ENCODE measurements at regions not wholly inside any gene's neighbourhood (a gene's known extent, or its start where the extent isn't known, plus 50 kb on each side); places are given as distances from the start of the nearest gene placed in this dataset.

DNA sequence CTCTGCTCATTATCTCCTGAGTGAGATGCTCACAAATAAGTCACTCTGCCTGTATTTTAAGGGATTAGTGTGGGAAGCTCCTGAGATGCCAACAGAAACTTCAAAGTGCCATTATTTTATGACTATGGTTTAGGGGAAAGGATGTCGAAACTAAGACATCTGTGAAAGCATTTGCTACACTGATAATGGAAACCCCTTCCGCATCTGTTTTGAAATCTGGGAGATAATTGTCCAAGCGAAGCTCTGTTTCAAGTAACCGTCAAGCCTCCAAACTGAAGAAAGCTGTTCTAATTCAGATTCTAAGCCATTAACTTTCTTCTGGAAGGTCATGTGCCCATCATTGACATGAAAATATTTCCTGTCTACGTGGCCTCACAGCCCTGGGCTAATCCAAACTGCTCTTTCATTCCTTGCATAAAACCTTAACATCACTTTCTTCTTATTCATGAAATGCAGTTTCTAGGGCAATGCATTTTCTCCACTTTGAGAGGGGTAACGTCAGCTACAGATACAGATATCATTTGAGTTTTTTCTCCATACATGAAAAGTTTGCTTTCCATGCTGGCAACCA lies 932.0 kb downstream of the C6orf118 start:
- no peaks in the 10 kb centered on the region for H3K27me3 Mint-ChIP-seq
- peaks cover 0 to 2% (median 0%) of the 10 kb centered on the region in 7 donors for H3K4me1 Mint-ChIP-seq
- H3K27ac Mint-ChIP-seq, result no peak overlapping the region
- DNase-seq (no peak), ATAC-seq (no peak)
- H3K9me3 Mint-ChIP-seq, result peaks cover 0 to 19% (median 6%) of the 10 kb centered on the region in 11 donors
- peaks cover 0 to 5% (median 0%) of the 10 kb centered on the region in 5 donors for H3K36me3 Mint-ChIP-seq
- H3K36me3 ChIP-seq (ENCODE audit: control insufficient read depth in 2 of 3, insufficient read depth in 3 of 3, low read length in 3 of 3), result no peaks in the 10 kb centered on the region
- no peak overlapping the region for H3K27ac ChIP-seq (ENCODE audit: low read depth, low read length)
- H3K4me3 Mint-ChIP-seq, result no peak overlapping the region
- POLR2A ChIA-PET, result no interaction called here
- H3K4me1 ChIP-seq (ENCODE audit: control insufficient read depth in 2 of 2, insufficient read depth in 2 of 2, low read length in 2 of 2), result no peaks in the 10 kb centered on the region
- no peaks in the 10 kb centered on the region for H3K9me3 ChIP-seq (ENCODE audit: control insufficient read depth in 2 of 3, low read length in 3 of 3)
- CTCF ChIA-PET, result no interaction called here
- H3K27me3 ChIP-seq (ENCODE audit: control insufficient read depth in 2 of 2, insufficient read depth in 2 of 2, low read length in 2 of 2), result no peaks in the 10 kb centered on the region
- intact Hi-C loops (cut with micrococcal nuclease), result no loop called here
- no peak overlapping the region for H3K4me3 ChIP-seq (ENCODE audit: low read length)

DNA sequence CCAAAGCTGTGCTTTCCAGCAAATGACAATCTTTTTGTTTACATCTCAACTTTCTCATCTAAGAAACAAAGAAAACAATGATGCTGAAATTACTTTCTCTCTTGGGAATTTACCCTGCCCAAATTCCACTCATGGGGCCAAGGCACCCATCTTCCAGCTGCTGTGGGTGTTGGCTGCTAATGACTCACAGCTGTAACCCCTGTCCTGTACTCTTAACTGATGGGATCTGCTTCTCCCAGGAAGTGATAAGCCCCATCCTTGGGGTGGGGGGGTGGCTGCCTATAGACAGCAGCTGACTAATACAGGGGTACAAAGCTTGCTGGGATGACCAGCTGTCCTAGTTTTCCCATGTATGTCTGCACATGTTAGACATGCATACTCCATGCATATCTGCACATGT lies 938.6 kb downstream of the C6orf118 start:
- H3K27ac ChIP-seq (ENCODE audit: low read depth, low read length), result no peak overlapping the region
- ATAC-seq, result no peak
- Mint-ChIP-seq H3K27me3 (no peaks in the 10 kb centered on the region), H3K4me3 (no peak overlapping the region), H3K9me3 (peaks cover 0 to 6% (median 4%) of the 10 kb centered on the region in 11 donors), H3K36me3 (no peaks in the 10 kb centered on the region), H3K27ac (no peak overlapping the region), H3K4me1 (no peaks in the 10 kb centered on the region)
- POLR2A ChIA-PET, result no interaction called here
- no peaks in the 10 kb centered on the region for H3K9me3 ChIP-seq (ENCODE audit: control insufficient read depth in 2 of 3, low read length in 3 of 3)
- no peaks in the 10 kb centered on the region for H3K27me3 ChIP-seq (ENCODE audit: control insufficient read depth in 2 of 2, insufficient read depth in 2 of 2, low read length in 2 of 2)
- no peak for DNase-seq
- CTCF ChIA-PET, result no interaction called here
- no peaks in the 10 kb centered on the region for H3K4me1 ChIP-seq (ENCODE audit: control insufficient read depth in 2 of 2, insufficient read depth in 2 of 2, low read length in 2 of 2)
- intact Hi-C loops (cut with micrococcal nuclease), result no loop called here
- no peak overlapping the region for H3K4me3 ChIP-seq (ENCODE audit: low read length)
- no peaks in the 10 kb centered on the region for H3K36me3 ChIP-seq (ENCODE audit: control insufficient read depth in 2 of 3, insufficient read depth in 3 of 3, low read length in 3 of 3)

DNA sequence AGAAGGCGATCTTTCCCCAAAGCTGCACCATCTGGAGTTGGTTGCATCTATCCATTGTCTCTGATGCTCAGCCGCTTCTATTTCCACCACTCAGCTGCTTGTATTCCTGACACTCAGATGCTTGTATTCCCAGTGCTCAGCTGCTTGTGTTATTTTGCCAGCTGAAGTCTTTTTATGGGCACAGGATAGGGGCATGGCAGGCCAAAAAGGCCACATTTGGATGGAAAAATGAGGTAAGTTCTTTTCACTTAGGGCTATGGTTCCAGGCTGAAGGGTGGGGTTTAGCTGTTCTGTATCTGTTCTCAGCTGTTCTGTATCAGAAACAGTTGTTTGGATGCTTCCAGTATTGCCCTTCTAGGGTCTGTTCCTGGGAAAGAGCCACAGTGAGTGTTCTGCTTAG lies 944.9 kb downstream of the QKI start:
- ChIA-PET CTCF (no interaction called here), POLR2A (no interaction called here)
- H3K36me3 Mint-ChIP-seq, result no peaks in the 10 kb centered on the region
- no peaks in the 10 kb centered on the region for H3K9me3 ChIP-seq (ENCODE audit: control insufficient read depth in 2 of 3, low read length in 3 of 3)
- no peaks in the 10 kb centered on the region for H3K27me3 ChIP-seq (ENCODE audit: control insufficient read depth in 2 of 2, insufficient read depth in 2 of 2, low read length in 2 of 2)
- no peak overlapping the region for H3K27ac Mint-ChIP-seq
- no peaks in the 10 kb centered on the region for H3K4me1 Mint-ChIP-seq
- H3K27me3 Mint-ChIP-seq, result peaks cover 0 to 5% (median 0%) of the 10 kb centered on the region in 5 donors
- DNase-seq (no peak), ATAC-seq (no peak)
- no peak overlapping the region for H3K4me3 ChIP-seq (ENCODE audit: low read length)
- intact Hi-C loops (cut with micrococcal nuclease), result no loop called here
- no peak overlapping the region for H3K27ac ChIP-seq (ENCODE audit: low read depth, low read length)
- no peaks in the 10 kb centered on the region for H3K36me3 ChIP-seq (ENCODE audit: control insufficient read depth in 2 of 3, insufficient read depth in 3 of 3, low read length in 3 of 3)
- peaks cover 10 to 62% (median 20%) of the 10 kb centered on the region in 11 donors for H3K9me3 Mint-ChIP-seq
- H3K4me1 ChIP-seq (ENCODE audit: control insufficient read depth in 2 of 2, insufficient read depth in 2 of 2, low read length in 2 of 2), result no peaks in the 10 kb centered on the region
- no peak overlapping the region for H3K4me3 Mint-ChIP-seq

DNA sequence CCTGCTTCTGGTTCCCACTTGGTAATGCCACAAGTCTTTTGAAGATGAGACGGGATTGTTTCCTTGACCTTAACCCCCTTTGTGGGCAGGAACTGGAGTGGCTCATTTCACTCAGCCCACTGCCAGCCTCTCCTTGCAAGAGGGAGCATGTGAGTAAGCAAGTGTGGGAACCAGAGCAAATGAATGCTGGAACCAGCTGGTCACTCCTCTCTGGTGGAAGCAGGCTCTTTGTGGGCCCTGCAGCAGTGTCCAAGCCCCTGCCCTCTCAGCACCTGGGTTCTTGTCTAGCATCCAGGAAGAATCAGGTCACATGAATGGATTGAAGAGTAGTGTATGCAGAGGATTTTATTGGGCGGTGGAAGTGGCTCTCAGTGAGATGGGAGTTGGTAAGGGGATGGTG lies 944.5 kb downstream of the QKI start:
- ChIA-PET POLR2A (no interaction called here), CTCF (no interaction called here)
- Histone ChIP-seq H3K27ac (ENCODE audit: low read depth, low read length) (no peak overlapping the region), H3K27me3 (ENCODE audit: control insufficient read depth in 2 of 2, insufficient read depth in 2 of 2, low read length in 2 of 2) (no peaks in the 10 kb centered on the region), H3K36me3 (ENCODE audit: control insufficient read depth in 2 of 3, insufficient read depth in 3 of 3, low read length in 3 of 3) (no peaks in the 10 kb centered on the region), H3K4me3 (ENCODE audit: low read length) (no peak overlapping the region), H3K4me1 (ENCODE audit: control insufficient read depth in 2 of 2, insufficient read depth in 2 of 2, low read length in 2 of 2) (no peaks in the 10 kb centered on the region), H3K9me3 (ENCODE audit: control insufficient read depth in 2 of 3, low read length in 3 of 3) (no peaks in the 10 kb centered on the region)
- Mint-ChIP-seq H3K4me3 (no peak overlapping the region), H3K27ac (no peak overlapping the region), H3K9me3 (peaks cover 10 to 62% (median 18%) of the 10 kb centered on the region in 11 donors), H3K27me3 (peaks cover 0 to 5% (median 0%) of the 10 kb centered on the region in 5 donors), H3K36me3 (no peaks in the 10 kb centered on the region), H3K4me1 (no peaks in the 10 kb centered on the region)
- DNase-seq (no peak), ATAC-seq (no peak)
- intact Hi-C loops (cut with micrococcal nuclease), result no loop called here

DNA sequence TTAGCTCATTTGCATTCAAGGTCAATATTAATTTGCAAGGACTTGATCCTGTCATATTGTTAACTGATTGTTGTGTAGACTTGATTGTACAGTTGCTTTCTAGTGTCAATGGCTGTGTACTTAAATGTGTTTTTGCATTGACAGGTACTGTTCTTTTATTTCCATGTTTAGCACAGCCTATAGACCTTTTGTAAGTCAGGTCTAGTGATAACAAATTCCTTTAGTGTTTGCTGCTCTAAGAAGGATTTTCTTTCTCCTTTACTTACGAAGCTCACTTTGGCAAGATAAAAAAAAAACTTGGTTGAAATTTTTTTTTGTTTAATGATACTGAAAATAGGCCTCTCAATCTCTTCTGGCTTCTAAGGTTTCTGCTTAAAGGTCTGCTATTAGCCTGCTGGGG lies 942.3 kb downstream of the QKI start:
- CTCF ChIA-PET, result interaction anchor here (0.6 kb wide), 1 partner anchor 45 kb away, joined by 3 read pairs; no protein-coding TSS in a partner anchor
- Histone ChIP-seq H3K36me3 (ENCODE audit: control insufficient read depth in 2 of 3, insufficient read depth in 3 of 3, low read length in 3 of 3) (no peaks in the 10 kb centered on the region), H3K4me1 (ENCODE audit: control insufficient read depth in 2 of 2, insufficient read depth in 2 of 2, low read length in 2 of 2) (no peaks in the 10 kb centered on the region), H3K4me3 (ENCODE audit: low read length) (no peak overlapping the region), H3K9me3 (ENCODE audit: control insufficient read depth in 2 of 3, low read length in 3 of 3) (no peaks in the 10 kb centered on the region), H3K27me3 (ENCODE audit: control insufficient read depth in 2 of 2, insufficient read depth in 2 of 2, low read length in 2 of 2) (no peaks in the 10 kb centered on the region), H3K27ac (ENCODE audit: low read depth, low read length) (no peak overlapping the region)
- POLR2A ChIA-PET, result no interaction called here
- Mint-ChIP-seq H3K4me3 (no peak overlapping the region), H3K9me3 (peaks cover 8 to 50% (median 14%) of the 10 kb centered on the region in 11 donors), H3K4me1 (no peaks in the 10 kb centered on the region), H3K36me3 (no peaks in the 10 kb centered on the region), H3K27me3 (peaks cover 0 to 5% (median 0%) of the 10 kb centered on the region in 5 donors), H3K27ac (no peak overlapping the region)
- intact Hi-C loops (cut with micrococcal nuclease), result no loop called here
- ATAC-seq, result no peak
- DNase-seq, result no peak

DNA sequence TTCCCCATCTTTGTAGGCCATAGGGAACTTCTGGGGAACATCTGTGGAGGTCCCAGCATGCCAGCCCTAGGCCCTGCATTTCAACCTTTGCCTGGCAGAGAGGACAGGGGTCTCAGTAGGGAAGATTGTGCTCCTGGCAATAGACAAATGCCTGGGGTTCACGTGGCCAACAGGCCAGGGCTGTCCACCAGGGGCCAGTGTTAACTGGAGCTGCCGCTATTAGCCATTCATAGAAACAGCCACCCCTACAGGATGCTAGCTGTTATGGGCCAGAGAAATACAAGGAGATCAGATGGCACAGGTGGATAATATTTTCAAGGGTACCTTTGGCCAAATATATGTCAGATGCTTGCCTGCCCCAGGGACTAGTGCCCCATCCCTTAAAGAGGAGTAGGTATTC lies 932.9 kb downstream of the QKI start:
- H3K27me3 ChIP-seq (ENCODE audit: control insufficient read depth in 2 of 2, insufficient read depth in 2 of 2, low read length in 2 of 2), result no peaks in the 10 kb centered on the region

DNA sequence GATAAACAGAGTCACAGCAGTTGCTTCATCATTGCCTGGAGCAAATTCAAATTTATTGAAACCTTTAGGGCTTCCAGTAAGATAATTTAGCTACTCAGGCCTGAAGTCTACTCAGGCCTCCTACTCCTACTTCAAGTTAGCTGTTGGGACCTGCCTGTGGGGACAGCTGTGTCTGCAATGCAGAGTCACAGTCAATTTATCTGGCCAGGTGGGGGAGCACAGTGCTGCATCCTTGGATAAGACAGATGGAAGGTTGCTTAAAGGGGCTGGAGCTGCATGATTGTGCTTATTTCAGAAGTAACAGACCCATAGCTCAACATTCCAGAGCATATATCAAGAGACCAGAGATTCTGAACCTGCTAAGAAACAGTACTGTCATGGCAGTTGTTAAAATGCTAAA lies 932.1 kb downstream of the QKI start:
- Histone ChIP-seq H3K36me3 (ENCODE audit: control insufficient read depth in 2 of 3, insufficient read depth in 3 of 3, low read length in 3 of 3) (no peaks in the 10 kb centered on the region), H3K4me3 (ENCODE audit: low read length) (no peak overlapping the region), H3K27ac (ENCODE audit: low read depth, low read length) (no peak overlapping the region), H3K27me3 (ENCODE audit: control insufficient read depth in 2 of 2, insufficient read depth in 2 of 2, low read length in 2 of 2) (no peaks in the 10 kb centered on the region), H3K9me3 (ENCODE audit: control insufficient read depth in 2 of 3, low read length in 3 of 3) (no peaks in the 10 kb centered on the region), H3K4me1 (ENCODE audit: control insufficient read depth in 2 of 2, insufficient read depth in 2 of 2, low read length in 2 of 2) (no peaks in the 10 kb centered on the region)
- CTCF ChIA-PET, result no interaction called here
- Mint-ChIP-seq H3K27me3 (no peaks in the 10 kb centered on the region), H3K4me1 (no peaks in the 10 kb centered on the region), H3K4me3 (no peak overlapping the region), H3K36me3 (no peaks in the 10 kb centered on the region), H3K27ac (no peak overlapping the region), H3K9me3 (peaks cover 0 to 8% (median 4%) of the 10 kb centered on the region in 11 donors)
- ATAC-seq, result no peak
- POLR2A ChIA-PET, result no interaction called here
- intact Hi-C loops (cut with micrococcal nuclease), result no loop called here
- no peak for DNase-seq

More for the DNA sequence above, 932.9 kb downstream of the QKI start:
- Mint-ChIP-seq H3K27me3 (no peaks in the 10 kb centered on the region), H3K9me3 (peaks cover 0 to 7% (median 4%) of the 10 kb centered on the region in 11 donors), H3K27ac (no peak overlapping the region), H3K36me3 (no peaks in the 10 kb centered on the region), H3K4me3 (no peak overlapping the region), H3K4me1 (no peaks in the 10 kb centered on the region)
- no peaks in the 10 kb centered on the region for H3K36me3 ChIP-seq (ENCODE audit: control insufficient read depth in 2 of 3, insufficient read depth in 3 of 3, low read length in 3 of 3)
- POLR2A ChIA-PET, result no interaction called here
- DNase-seq, result no peak
- CTCF ChIA-PET, result no interaction called here
- intact Hi-C loops (cut with micrococcal nuclease), result no loop called here
- H3K9me3 ChIP-seq (ENCODE audit: control insufficient read depth in 2 of 3, low read length in 3 of 3), result no peaks in the 10 kb centered on the region
- no peaks in the 10 kb centered on the region for H3K4me1 ChIP-seq (ENCODE audit: control insufficient read depth in 2 of 2, insufficient read depth in 2 of 2, low read length in 2 of 2)
- H3K27ac ChIP-seq (ENCODE audit: low read depth, low read length), result no peak overlapping the region
- no peak for ATAC-seq
- no peak overlapping the region for H3K4me3 ChIP-seq (ENCODE audit: low read length)
